ENCODE measurements at regions not wholly inside any gene's neighbourhood (a gene's known extent, or its start where the extent isn't known, plus 50 kb on each side); places are given as distances from the start of the nearest gene placed in this dataset.

DNA sequence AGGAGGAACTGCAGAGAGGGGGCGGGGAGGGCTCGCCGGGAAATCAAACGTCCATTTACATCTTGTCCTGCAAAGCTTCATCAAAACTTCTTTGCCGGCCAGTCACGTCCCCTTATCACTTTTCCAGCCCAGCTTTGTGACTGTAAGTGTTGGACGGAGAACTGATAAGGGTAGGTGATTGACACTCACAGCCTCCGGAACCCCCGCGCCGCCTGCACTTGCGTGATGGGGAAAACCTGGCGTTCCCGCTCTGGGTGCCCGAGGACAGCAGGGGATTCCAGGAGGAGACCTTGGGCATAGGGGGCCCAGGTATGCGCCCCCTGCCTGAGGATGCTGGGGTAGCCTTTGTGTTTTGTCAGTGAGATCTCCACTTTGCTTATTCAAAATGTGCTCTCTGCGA lies 72.8 kb upstream of the ANKRD34C start:
- ATAC-seq (no peak), DNase-seq (no peak)
- Histone ChIP-seq H3K4me3 (no peak overlapping the region), H3K36me3 (ENCODE audit: insufficient read depth in 1 of 2, low read depth in 1 of 2) (no peaks in the 10 kb centered on the region), H3K9me3 (no peaks in the 10 kb centered on the region), H3K27ac (no peak overlapping the region), H3K27me3 (ENCODE audit: insufficient read depth in 3 of 3, low read length in 2 of 3) (peaks cover 0 to 68% (median 8%) of the 10 kb centered on the region in 3 donors), H3K4me1 (no peaks in the 10 kb centered on the region)
- intact Hi-C loops (cut with DNase I): no loop called here
- WGBS, 3 donors: 5 to 10% (median 9%) methylated on average over 17 of the region's 17 CpGs
- TF ChIP-seq, protein P1, sequence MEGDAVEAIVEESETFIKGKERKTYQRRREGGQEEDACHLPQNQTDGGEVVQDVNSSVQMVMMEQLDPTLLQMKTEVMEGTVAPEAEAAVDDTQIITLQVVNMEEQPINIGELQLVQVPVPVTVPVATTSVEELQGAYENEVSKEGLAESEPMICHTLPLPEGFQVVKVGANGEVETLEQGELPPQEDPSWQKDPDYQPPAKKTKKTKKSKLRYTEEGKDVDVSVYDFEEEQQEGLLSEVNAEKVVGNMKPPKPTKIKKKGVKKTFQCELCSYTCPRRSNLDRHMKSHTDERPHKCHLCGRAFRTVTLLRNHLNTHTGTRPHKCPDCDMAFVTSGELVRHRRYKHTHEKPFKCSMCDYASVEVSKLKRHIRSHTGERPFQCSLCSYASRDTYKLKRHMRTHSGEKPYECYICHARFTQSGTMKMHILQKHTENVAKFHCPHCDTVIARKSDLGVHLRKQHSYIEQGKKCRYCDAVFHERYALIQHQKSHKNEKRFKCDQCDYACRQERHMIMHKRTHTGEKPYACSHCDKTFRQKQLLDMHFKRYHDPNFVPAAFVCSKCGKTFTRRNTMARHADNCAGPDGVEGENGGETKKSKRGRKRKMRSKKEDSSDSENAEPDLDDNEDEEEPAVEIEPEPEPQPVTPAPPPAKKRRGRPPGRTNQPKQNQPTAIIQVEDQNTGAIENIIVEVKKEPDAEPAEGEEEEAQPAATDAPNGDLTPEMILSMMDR (IDR thresholded peaks at IDR 0.05): no peak

DNA sequence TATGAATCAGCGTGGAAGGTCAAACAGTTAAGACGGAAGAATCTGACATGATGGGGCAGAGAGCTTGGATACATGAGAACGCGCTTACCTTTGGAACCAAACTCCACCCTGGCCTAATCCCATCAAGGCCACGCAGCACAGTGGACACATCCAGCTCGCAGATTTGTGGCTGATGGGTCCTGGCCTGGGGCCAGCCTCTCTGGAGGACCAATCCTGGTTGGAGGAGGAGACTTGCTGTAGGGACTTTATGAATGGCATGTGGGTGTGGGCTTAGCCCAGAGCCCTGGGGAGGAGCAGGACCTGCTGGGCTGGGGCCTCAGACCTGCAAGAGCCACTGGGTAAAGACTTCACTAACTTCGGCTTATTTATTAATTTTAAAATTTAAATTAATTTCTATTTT lies 73.4 kb upstream of the ANKRD34C start:
- no peaks in the 10 kb centered on the region for H3K9me3 ChIP-seq
- no peaks in the 10 kb centered on the region for H3K4me1 ChIP-seq
- TF ChIP-seq, protein P1 (IDR thresholded peaks at IDR 0.05): no peak
- intact Hi-C loops (cut with DNase I): no loop called here
- DNase-seq: no peak
- 71 to 75% (median 72%) methylated on average over 7 of the region's 7 CpGs for WGBS, 3 donors
- no peak overlapping the region for H3K4me3 ChIP-seq
- H3K27me3 ChIP-seq (ENCODE audit: insufficient read depth in 3 of 3, low read length in 2 of 3): peaks cover 0 to 69% (median 11%) of the 10 kb centered on the region in 3 donors
- H3K27ac ChIP-seq: no peak overlapping the region
- H3K36me3 ChIP-seq (ENCODE audit: insufficient read depth in 1 of 2, low read depth in 1 of 2): no peaks in the 10 kb centered on the region
- ATAC-seq: no peak

DNA sequence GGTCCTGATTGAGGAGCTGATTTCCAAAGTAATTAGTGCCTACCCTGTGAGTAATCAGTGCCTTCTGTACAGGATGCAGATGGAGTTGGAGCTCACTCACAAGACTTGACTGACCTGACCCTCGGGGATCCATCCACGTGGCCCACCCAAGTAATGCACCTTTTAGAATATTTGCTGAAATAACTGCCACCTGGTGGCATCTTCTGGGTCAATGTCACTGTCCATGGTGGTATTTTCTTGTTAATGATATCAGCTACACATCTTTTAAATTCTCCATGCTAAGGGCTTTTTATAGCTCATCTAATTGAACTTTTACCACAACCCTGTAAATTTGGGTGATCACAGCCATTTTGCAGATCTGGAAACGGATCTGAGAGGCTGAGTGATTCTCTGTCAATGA lies 74.3 kb upstream of the ANKRD34C start:
- intact Hi-C loops (cut with DNase I): no loop called here
- no peak for ATAC-seq
- Histone ChIP-seq H3K27ac (no peak overlapping the region), H3K9me3 (no peaks in the 10 kb centered on the region), H3K4me1 (no peaks in the 10 kb centered on the region), H3K27me3 (ENCODE audit: insufficient read depth in 3 of 3, low read length in 2 of 3) (peaks cover 0 to 65% (median 11%) of the 10 kb centered on the region in 3 donors), H3K36me3 (ENCODE audit: insufficient read depth in 1 of 2, low read depth in 1 of 2) (no peaks in the 10 kb centered on the region), H3K4me3 (no peak overlapping the region)
- 49 to 55% (median 51%) methylated on average over 3 of the region's 3 CpGs for WGBS, 3 donors
- TF ChIP-seq, protein P1 (IDR thresholded peaks at IDR 0.05): no peak
- DNase-seq: no peak

DNA sequence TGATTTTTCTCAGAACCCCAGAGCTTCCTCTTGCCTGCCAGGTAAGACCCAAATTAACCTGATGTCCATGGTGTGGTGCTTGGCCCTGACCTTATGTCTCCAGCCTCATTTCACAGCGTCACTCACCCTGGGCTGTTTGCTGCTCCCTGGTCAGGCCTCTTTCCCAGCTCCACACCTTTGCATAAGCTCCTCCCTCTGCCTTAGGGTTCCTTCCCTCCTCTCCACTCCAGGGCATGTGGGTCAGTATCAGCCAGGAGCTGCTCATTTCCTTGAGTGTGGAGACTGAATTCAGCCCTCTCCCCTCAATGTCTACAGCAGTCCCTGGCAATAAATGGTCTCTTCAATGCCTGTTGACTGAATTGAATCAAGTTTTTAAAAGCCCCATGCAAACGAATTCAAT lies 75.6 kb upstream of the ANKRD34C start:
- intact Hi-C loops (cut with DNase I): no loop called here
- no peak for DNase-seq
- Histone ChIP-seq H3K27me3 (ENCODE audit: insufficient read depth in 3 of 3, low read length in 2 of 3) (peaks cover 0 to 61% (median 11%) of the 10 kb centered on the region in 3 donors), H3K36me3 (ENCODE audit: insufficient read depth in 1 of 2, low read depth in 1 of 2) (no peaks in the 10 kb centered on the region), H3K4me1 (no peaks in the 10 kb centered on the region), H3K9me3 (no peaks in the 10 kb centered on the region), H3K27ac (no peak overlapping the region), H3K4me3 (no peak overlapping the region)
- TF ChIP-seq, protein P1 (IDR thresholded peaks at IDR 0.05): no peak
- WGBS, 3 donors: 54 to 63% (median 58%) methylated on average over 2 of the region's 2 CpGs
- ATAC-seq: no peak

All from psoas muscle (tissue), 7 donors.